ENCODE measurements at regions not wholly inside any gene's neighbourhood (a gene's known extent, or its start where the extent isn't known, plus 50 kb on each side); places are given as distances from the start of the nearest gene placed in this dataset.

DNA sequence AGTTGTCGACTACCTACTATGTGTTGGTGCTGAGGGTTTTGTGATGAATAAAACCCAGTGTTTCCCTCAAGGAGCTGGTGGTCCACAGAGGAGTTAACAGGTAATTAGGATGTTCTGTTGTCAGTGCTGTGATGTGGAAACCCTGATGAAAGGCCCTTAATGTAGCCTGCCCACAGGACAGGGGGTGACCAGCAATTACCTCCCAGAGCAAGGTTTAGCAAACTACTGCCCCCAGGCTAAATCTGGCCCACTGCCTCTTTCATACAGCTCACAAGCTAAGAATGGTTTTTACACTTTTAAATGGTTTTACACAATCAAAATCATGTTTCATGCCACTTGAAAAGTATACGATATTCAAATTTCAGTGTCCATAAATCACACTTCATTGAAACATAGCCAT lies 536.2 kb downstream of the MIAT start:
- no peak for DNase-seq (ENCODE audit: low read depth)
- TF ChIP-seq, protein P1, sequence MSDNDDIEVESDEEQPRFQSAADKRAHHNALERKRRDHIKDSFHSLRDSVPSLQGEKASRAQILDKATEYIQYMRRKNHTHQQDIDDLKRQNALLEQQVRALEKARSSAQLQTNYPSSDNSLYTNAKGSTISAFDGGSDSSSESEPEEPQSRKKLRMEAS (IDR thresholded peaks at IDR 0.05; ENCODE audit: low read depth, low read length) = no peak
- TF ChIP-seq, protein P2, sequence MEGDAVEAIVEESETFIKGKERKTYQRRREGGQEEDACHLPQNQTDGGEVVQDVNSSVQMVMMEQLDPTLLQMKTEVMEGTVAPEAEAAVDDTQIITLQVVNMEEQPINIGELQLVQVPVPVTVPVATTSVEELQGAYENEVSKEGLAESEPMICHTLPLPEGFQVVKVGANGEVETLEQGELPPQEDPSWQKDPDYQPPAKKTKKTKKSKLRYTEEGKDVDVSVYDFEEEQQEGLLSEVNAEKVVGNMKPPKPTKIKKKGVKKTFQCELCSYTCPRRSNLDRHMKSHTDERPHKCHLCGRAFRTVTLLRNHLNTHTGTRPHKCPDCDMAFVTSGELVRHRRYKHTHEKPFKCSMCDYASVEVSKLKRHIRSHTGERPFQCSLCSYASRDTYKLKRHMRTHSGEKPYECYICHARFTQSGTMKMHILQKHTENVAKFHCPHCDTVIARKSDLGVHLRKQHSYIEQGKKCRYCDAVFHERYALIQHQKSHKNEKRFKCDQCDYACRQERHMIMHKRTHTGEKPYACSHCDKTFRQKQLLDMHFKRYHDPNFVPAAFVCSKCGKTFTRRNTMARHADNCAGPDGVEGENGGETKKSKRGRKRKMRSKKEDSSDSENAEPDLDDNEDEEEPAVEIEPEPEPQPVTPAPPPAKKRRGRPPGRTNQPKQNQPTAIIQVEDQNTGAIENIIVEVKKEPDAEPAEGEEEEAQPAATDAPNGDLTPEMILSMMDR (IDR thresholded peaks at IDR 0.05; ENCODE audit: low read depth, low read length) = no peak
- no peak for TF ChIP-seq POLR2A (IDR thresholded peaks at IDR 0.05; ENCODE audit: extremely low read depth, insufficient read length)
- no peak for TF ChIP-seq MYC (IDR thresholded peaks at IDR 0.05; ENCODE audit: low read depth, low read length)
- H3K4me3 ChIP-seq (ENCODE audit: low read depth, low read length) = no peak overlapping the region

DNA sequence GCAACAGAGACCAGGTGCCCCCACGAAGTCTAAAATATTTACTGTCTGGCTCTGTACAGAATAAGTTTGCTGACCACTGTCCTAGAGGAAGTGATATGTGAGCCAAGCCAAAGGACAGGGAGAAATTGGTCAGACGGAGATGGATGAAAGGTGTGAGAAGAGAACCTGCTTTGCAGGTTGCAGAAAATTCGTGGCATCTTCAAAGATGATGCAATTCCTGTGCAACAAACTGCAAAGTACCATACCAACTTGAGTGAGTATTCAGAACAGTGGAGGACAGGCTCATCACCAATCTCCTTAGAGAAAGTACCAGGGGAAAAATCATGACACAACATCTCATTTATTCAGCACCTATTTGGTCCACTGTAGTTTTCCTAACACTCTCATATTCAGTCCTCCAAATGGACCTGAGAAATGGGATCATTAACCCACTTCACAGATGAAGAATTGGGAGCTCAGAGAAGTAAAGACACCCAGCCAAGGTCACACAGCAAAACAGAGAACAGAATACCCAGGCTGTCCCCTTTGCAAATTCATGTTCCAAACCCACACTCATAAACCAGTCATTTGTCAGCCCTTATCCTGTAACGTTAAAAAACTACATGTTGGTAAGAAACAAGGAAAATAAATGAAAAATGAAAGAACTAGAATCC lies 536.8 kb downstream of the MIAT start:
- H3K4me3 ChIP-seq (ENCODE audit: low read depth, low read length) = no peak overlapping the region
- no peak for TF ChIP-seq POLR2A (IDR thresholded peaks at IDR 0.05; ENCODE audit: extremely low read depth, insufficient read length)
- TF ChIP-seq, protein P1 (IDR thresholded peaks at IDR 0.05; ENCODE audit: low read depth, low read length) = no peak
- TF ChIP-seq, protein P2 (IDR thresholded peaks at IDR 0.05; ENCODE audit: low read depth, low read length) = no peak
- no peak for TF ChIP-seq MYC (IDR thresholded peaks at IDR 0.05; ENCODE audit: low read depth, low read length)
- no peak for DNase-seq (ENCODE audit: low read depth)

DNA sequence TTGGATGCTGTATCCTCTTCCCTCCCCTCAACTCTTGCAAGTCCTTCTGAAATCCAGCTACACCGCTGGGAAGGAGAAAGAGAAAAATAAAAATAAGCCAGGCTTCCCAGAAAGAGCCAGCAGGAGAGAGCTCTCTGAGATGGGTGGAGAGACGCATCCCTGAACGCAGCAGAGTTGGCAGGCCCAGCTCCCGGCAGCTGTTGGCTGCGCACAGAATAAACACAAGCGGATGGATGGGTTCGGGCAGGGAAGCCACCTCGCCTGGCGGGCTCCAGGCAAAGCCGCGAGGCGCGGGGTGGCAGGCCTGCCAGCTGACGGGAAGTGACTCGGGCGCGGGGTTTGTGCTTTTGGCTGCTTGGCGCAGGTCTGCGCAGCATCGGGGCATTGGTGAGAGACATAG lies 537.7 kb downstream of the MIAT start:
- H3K4me3 ChIP-seq (ENCODE audit: low read depth, low read length) = no peak overlapping the region
- DNase-seq (ENCODE audit: low read depth) = no peak
- TF ChIP-seq MYC (IDR thresholded peaks at IDR 0.05; ENCODE audit: low read depth, low read length) (no peak), POLR2A (IDR thresholded peaks at IDR 0.05; ENCODE audit: extremely low read depth, insufficient read length) (no peak)
- TF ChIP-seq, protein P1 (IDR thresholded peaks at IDR 0.05; ENCODE audit: low read depth, low read length) = no peak
- TF ChIP-seq, protein P2 (IDR thresholded peaks at IDR 0.05; ENCODE audit: low read depth, low read length) = no peak

DNA sequence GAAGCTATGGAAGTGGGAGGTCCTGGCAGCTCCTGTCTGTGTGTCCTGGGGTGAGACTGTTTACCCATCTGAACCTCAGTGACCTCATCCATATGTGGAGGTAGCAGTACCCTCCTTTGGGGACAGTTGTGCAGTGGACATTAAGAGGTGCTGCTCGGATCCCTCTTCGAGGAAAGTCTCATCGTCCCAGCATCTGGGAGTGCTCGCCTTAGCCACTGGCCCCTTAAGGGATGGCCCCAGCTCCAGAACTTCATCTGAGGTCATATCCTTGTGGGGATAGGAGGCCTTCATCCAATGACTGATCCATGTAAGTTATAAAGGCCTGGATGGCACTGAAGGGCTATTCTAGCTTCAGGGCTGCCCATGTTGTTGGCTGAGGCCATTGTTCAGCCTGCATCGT lies 538.1 kb downstream of the MIAT start:
- TF ChIP-seq POLR2A (IDR thresholded peaks at IDR 0.05; ENCODE audit: extremely low read depth, insufficient read length) (no peak), MYC (IDR thresholded peaks at IDR 0.05; ENCODE audit: low read depth, low read length) (no peak)
- TF ChIP-seq, protein P2 (IDR thresholded peaks at IDR 0.05; ENCODE audit: low read depth, low read length) = no peak
- TF ChIP-seq, protein P1 (IDR thresholded peaks at IDR 0.05; ENCODE audit: low read depth, low read length) = no peak
- DNase-seq (ENCODE audit: low read depth) = no peak
- no peak overlapping the region for H3K4me3 ChIP-seq (ENCODE audit: low read depth, low read length)

DNA sequence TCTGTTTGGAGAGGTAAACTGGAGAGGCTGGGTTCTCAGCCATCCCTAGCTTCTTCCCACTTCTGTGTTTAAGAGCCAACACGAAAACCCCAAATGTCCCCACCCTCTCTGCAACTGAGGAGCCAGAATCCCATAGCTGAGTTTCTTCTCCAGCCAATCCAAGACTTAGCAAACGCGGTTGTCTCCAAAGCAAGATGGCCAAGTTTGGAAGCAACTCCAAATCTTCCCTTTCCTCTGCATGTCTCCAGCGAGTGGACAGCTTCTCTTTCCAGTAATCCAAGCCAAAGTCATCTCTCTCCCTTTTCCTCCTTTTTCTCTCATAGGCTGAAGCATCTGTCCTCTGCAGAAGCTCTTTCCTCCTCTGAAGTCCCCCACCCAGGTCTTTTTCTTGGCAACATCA lies 539.2 kb downstream of the MIAT start:
- no peak for TF ChIP-seq POLR2A (IDR thresholded peaks at IDR 0.05; ENCODE audit: extremely low read depth, insufficient read length)
- TF ChIP-seq, protein P2 (IDR thresholded peaks at IDR 0.05; ENCODE audit: low read depth, low read length) = no peak
- TF ChIP-seq, protein P1 (IDR thresholded peaks at IDR 0.05; ENCODE audit: low read depth, low read length) = no peak
- no peak for TF ChIP-seq MYC (IDR thresholded peaks at IDR 0.05; ENCODE audit: low read depth, low read length)
- DNase-seq (ENCODE audit: low read depth) = no peak
- H3K4me3 ChIP-seq (ENCODE audit: low read depth, low read length) = no peak overlapping the region

Data from NB4 (cell line).